OCI-LY1 (cell line): ENCODE measurements at regions not wholly inside any gene's neighbourhood (a gene's known extent, or its start where the extent isn't known, plus 50 kb on each side); places are given as distances from the start of the nearest gene placed in this dataset.

Source experiments
- CTCF ChIP-seq: fragments of 200-600 bp; sonication (generic), shearing (Covaris generic); IDR thresholded peaks from 2 replicates; pipeline ENCODE4 v1.5.1; 2017; ENCODE audit warnings: mild to moderate bottlenecking, antibody characterized with exemption, low read length, moderate library complexity, mixed read lengths
- EZH2 ChIP-seq: fragments of 200-600 bp; sonication (generic), shearing (Covaris generic); IDR thresholded peaks from 2 replicates; pipeline ENCODE4 v1.8.0; 2017; ENCODE audit warnings: borderline replicate concordance, mixed run types, mild to moderate bottlenecking, antibody characterized with exemption, low read length, moderate library complexity, mixed read lengths

- TF ChIP-seq CTCF (no peak), EZH2 (no peak)
These were observed 106.7 kb downstream of the FAM174A start for GRCh38 chr5:100641833-100642232.
